Right lobe of liver (tissue), 4 donors: ENCODE measurements at regions not wholly inside any gene's neighbourhood (a gene's known extent, or its start where the extent isn't known, plus 50 kb on each side); places are given as distances from the start of the nearest gene placed in this dataset.

Experiments used
- CTCF ChIP-seq, 4 donors: fragments of 200-600 bp in 3 of 4; fragments of 450-650 bp in 1 of 4; IDR thresholded peaks; one replicate each; pipeline versions ENCODE4 v1.5.1 to v1.8.0; 2016 to 2022; ENCODE audit warnings: antibody characterized with exemption in 4 of 4, mild to moderate bottlenecking in 2 of 4
- POLR2A ChIP-seq: fragments of 450-650 bp; IDR thresholded peaks from one replicate; pipeline ENCODE4 v1.6.1; 2017; ENCODE audit warnings: antibody characterized with exemption, mild to moderate bottlenecking
- donor health status: DM: no; HTN: no; CAD: no.
- donor health status: DM: no; HTN: no; CAD: no.
- donor health status: DM: no; HTN: yes; CAD: no.

GRCh38 chr5:18882154-18882553 is 1105.8 kb downstream of the CDH18 start:
- TF ChIP-seq CTCF (IDR thresholded peaks at IDR 0.05) (no peak), POLR2A (no peak)
